HCT116 (cell line): ENCODE measurements at regions not wholly inside any gene's neighbourhood (a gene's known extent, or its start where the extent isn't known, plus 50 kb on each side); places are given as distances from the start of the nearest gene placed in this dataset.

Experiments used
- ATAC-seq: fragments of 200-7000 bp; cut with Tn5 transposase; 2 replicates; pipeline ENCODE4 v1.9.1; 2020; ENCODE audit warnings: mild to moderate bottlenecking, moderate library complexity
- BruUV-seq: library from RNA; stranded (reverse); fragments of 400-500 nt; replicated peaks from 2 replicates; lab custom pipeline; 2021; lab: Mats Ljungman, UMichigan
- CTCF ChIA-PET: fragments of 300-600 bp; sonication (Branson Sonifier 250); formaldehyde crosslinking; loops from one replicate; lab custom pipeline; 2021; ENCODE audit warnings: antibody characterized with exemption; lab: Charles Lee
- POLR2A ChIA-PET: fragments of 300-600, 350-600 bp; sonication (Branson Sonifier 250); formaldehyde crosslinking; loops from one replicate; lab custom pipeline; 2021; ENCODE audit warnings: antibody characterized with exemption; lab: Charles Lee
- RAD21 ChIA-PET, 2 experiments: fragments of 300-600 bp; sonication (Branson Sonifier 250); formaldehyde crosslinking; loops; one replicate each; lab custom pipeline; 2023; ENCODE audit warnings: low total read pairs in 2 of 2; ENCODE audit not compliant: uncharacterized antibody in 2 of 2, unreplicated experiment in 2 of 2, low non-redundant PET in 1 of 2; lab: Charles Lee
- DNase-seq: peaks from one replicate; pipeline ENCODE4 v3.0.0-alpha.2; 2010; ENCODE audit warnings: low read depth, low spot score
- H2AFZ ChIP-seq: fragments of 200-600 bp; shearing (Covaris generic), sonication (generic); 2 replicates; pipeline ENCODE4 v1.6.1; 2017; ENCODE audit warnings: low read depth, mixed run types, mixed read lengths, antibody characterized with exemption, low read length; ENCODE audit not compliant: poor library complexity, severe bottlenecking
- H3K27ac ChIP-seq: 2 replicates; pipeline ENCODE4 v1.5.1; 2012; ENCODE audit warnings: low read depth, low read length
- H3K27me3 ChIP-seq: fragments of 200-600 bp; sonication (generic); 2 replicates; pipeline ENCODE4 v1.6.1; 2016; ENCODE audit warnings: mixed run types, low read length, mixed read lengths; ENCODE audit not compliant: insufficient read depth
- H3K36me3 ChIP-seq, 2 experiments: fragments of 200-500 bp in 1 of 2; fragments of 200-600 bp in 1 of 2; sonication (Bioruptor generic) in 1 of 2; sonication (generic) in 1 of 2; 2 replicates each; pipeline versions ENCODE4 v1.5.1 to v1.6.1; 2014 to 2016; ENCODE audit warnings: low read length in 2 of 2, inconsistent platforms in 1 of 2, mixed read lengths in 1 of 2, mixed run types in 1 of 2; ENCODE audit not compliant: insufficient read depth in 2 of 2, control insufficient read depth in 1 of 2
- H3K4me1 ChIP-seq, 2 experiments: fragments of 200-600 bp in 1 of 2; sonication (generic) in 1 of 2; 2 replicates each; pipeline versions ENCODE4 v1.5.1 to v1.6.1; 2012 to 2017; ENCODE audit warnings: low read length in 2 of 2, inconsistent platforms in 1 of 2, mild to moderate bottlenecking in 1 of 2, mixed read lengths in 1 of 2, mixed run types in 1 of 2, moderate library complexity in 1 of 2; ENCODE audit not compliant: insufficient read depth in 2 of 2, control insufficient read depth in 1 of 2
- H3K4me2 ChIP-seq: fragments of 200-600 bp; sonication (generic); 2 replicates; pipeline ENCODE4 v1.6.1; 2017; ENCODE audit warnings: mixed run types, low read length, mixed read lengths
- H3K4me3 ChIP-seq, 2 experiments: fragments of 200-600 bp in 1 of 2; sonication (generic) in 1 of 2; replicated peaks in 1 of 2; 2 replicates each; pipeline ENCODE4 v1.5.1; 2011 to 2016; ENCODE audit warnings: low read length in 2 of 2, control low read depth in 1 of 2, low read depth in 1 of 2, mild to moderate bottlenecking in 1 of 2, mixed read lengths in 1 of 2, mixed run types in 1 of 2
- H3K79me2 ChIP-seq: fragments of 200-600 bp; sonication (generic); 2 replicates; pipeline ENCODE4 v1.6.1; 2017; ENCODE audit warnings: mild to moderate bottlenecking, mixed run types, low read length, moderate library complexity, mixed read lengths; ENCODE audit not compliant: insufficient read depth
- H3K9ac ChIP-seq: fragments of 200-600 bp; sonication (generic); 2 replicates; pipeline ENCODE4 v1.6.1; 2016; ENCODE audit warnings: low read length, mixed read lengths
- H3K9me2 ChIP-seq: fragments of 200-600 bp; sonication (generic), shearing (Covaris generic); 2 replicates; pipeline ENCODE4 v1.6.1; 2017; ENCODE audit warnings: mixed run types, mild to moderate bottlenecking, moderate library complexity; ENCODE audit not compliant: insufficient read depth
- H3K9me3 ChIP-seq, 2 experiments: fragments of 200-500 bp in 1 of 2; fragments of 200-600 bp in 1 of 2; sonication (Bioruptor generic) in 1 of 2; sonication (generic) in 1 of 2; 2 replicates each; pipeline ENCODE4 v1.6.1; 2014 to 2017; ENCODE audit warnings: low read length in 2 of 2, mixed read lengths in 2 of 2, inconsistent platforms in 1 of 2, low read depth in 1 of 2, mild to moderate bottlenecking in 1 of 2, mixed run types in 1 of 2, moderate library complexity in 1 of 2; ENCODE audit not compliant: control insufficient read depth in 1 of 2, insufficient read depth in 1 of 2
- H4K20me1 ChIP-seq: fragments of 200-600 bp; sonication (generic), shearing (Covaris generic); 2 replicates; pipeline ENCODE4 v1.6.1; 2017; ENCODE audit warnings: mixed run types, mild to moderate bottlenecking, moderate library complexity; ENCODE audit not compliant: insufficient read depth
- CEBPB ChIP-seq: IDR thresholded peaks from 2 replicates; pipeline ENCODE4 v1.6.1; 2012; ENCODE audit warnings: low read depth
- EGR1 ChIP-seq: IDR thresholded peaks from 2 replicates; pipeline ENCODE4 v1.6.1; 2012; ENCODE audit warnings: low read depth
- ELF1 ChIP-seq: IDR thresholded peaks from 2 replicates; pipeline ENCODE4 v1.6.1; 2012; ENCODE audit warnings: low read depth, borderline replicate concordance
- EZH2phosphoT487 ChIP-seq: fragments of 200-600 bp; IDR thresholded peaks from 2 replicates; pipeline ENCODE4 v1.6.1; 2018; ENCODE audit warnings: antibody characterized with exemption, borderline replicate concordance
- JUND ChIP-seq: IDR thresholded peaks from 2 replicates; pipeline ENCODE4 v1.6.1; 2012
- POLR2A ChIP-seq: IDR thresholded peaks from 2 replicates; pipeline ENCODE4 v1.7.0; 2011; ENCODE audit warnings: borderline replicate concordance; ENCODE audit not compliant: insufficient read depth, insufficient read length; ENCODE audit errors: extremely low read depth
- POLR2AphosphoS5 ChIP-seq: IDR thresholded peaks from 2 replicates; pipeline ENCODE4 v1.6.1; 2011; ENCODE audit warnings: mild to moderate bottlenecking, low read depth, low read length, moderate library complexity
- RAD21 ChIP-seq: IDR thresholded peaks from 2 replicates; pipeline ENCODE4 v1.6.1; 2012; ENCODE audit warnings: low read depth, mild to moderate bottlenecking
- SIN3A ChIP-seq: IDR thresholded peaks from 2 replicates; pipeline ENCODE4 v1.6.1; 2012; ENCODE audit warnings: low read depth
- SRF ChIP-seq: IDR thresholded peaks from 2 replicates; pipeline ENCODE4 v1.6.1; 2012; ENCODE audit warnings: low read depth
- TCF7L2 ChIP-seq: IDR thresholded peaks from 2 replicates; pipeline ENCODE4 v1.7.0; 2011; ENCODE audit warnings: borderline replicate concordance, inconsistent platforms; ENCODE audit not compliant: insufficient read depth, insufficient read length; ENCODE audit errors: extremely low read depth
- intact Hi-C: fragments of 100-400 bp; cut with micrococcal nuclease; formaldehyde crosslinking; loops from 2 replicates; pipeline ENCODE4 v1.10.0; 2022
- TF ChIP-seq, protein P1 (sequence below): IDR thresholded peaks from 2 replicates; pipeline ENCODE4 v1.6.1; 2011; ENCODE audit warnings: mild to moderate bottlenecking, low read length, moderate library complexity; ENCODE audit not compliant: insufficient replicate concordance; ENCODE audit errors: extremely low read depth
- TF ChIP-seq, protein P2 (sequence below): IDR thresholded peaks from 2 replicates; pipeline ENCODE4 v1.6.1; 2012
- TF ChIP-seq, protein P3 (sequence below): IDR thresholded peaks from 2 replicates; pipeline ENCODE4 v1.6.1; 2012

DNA sequence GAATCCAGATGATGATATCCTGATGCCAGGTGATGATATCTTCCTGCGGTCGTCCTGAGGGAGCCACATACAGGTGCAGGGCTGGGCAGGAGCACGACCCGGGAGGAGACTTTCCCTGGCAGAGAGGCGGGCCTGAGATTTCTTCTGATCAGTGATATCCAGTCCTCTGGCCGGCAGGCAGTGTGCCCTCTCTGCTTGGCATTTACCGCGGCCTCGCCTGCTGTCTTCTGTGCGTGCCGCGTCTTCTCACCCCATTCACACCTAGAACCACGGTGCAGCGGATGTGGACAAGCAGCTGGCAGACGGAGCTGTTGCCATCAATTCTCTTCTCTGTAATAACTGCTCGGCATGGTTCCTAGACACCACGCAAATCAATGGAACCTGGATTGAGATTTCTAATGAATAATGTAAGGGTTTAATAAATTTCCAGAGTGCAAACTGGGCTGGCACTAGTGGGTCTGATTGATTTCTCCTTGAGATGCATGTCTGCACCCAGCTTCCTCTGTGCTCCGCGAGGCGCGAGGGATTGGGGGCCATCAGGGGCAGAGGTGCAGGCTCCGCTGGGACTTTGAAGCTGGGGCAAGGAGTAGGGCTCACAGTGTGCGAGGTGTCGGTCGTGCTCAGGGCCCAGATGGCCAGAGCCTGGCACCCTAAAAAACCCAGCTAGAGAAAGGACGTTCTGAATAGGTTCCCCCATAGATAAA lies 208.9 kb upstream of the HDAC4 start:
- H3K4me1 ChIP-seq = no peaks in the 10 kb centered on the region
- no peak overlapping the region for H3K27ac ChIP-seq
- ATAC-seq (no peak), DNase-seq (no peak)
- H3K79me2 ChIP-seq = no peaks in the 10 kb centered on the region
- no peak overlapping the region for H3K4me2 ChIP-seq
- no TSS peak for BruUV-seq
- H3K9me2 ChIP-seq = no peaks in the 10 kb centered on the region
- RAD21 ChIA-PET = no interaction called here
- intact Hi-C loops = no loop called here
- H2AFZ ChIP-seq = no peak overlapping the region
- H3K27me3 ChIP-seq = 0 out of 2 replicates have a peak, but pooled peaks cover 3% of the 10 kb centered on the region
- no peaks in the 10 kb centered on the region for H3K36me3 ChIP-seq
- no peak for TF ChIP-seq EZH2phosphoT487
- TF ChIP-seq EGR1 = no peak
- no peak for TF ChIP-seq SRF
- TF ChIP-seq ELF1 = no peak
- no peak for TF ChIP-seq POLR2AphosphoS5
- TF ChIP-seq TCF7L2 = no peak
- POLR2A ChIA-PET = no interaction called here
- no peak overlapping the region for H3K4me3 ChIP-seq
- H3K9ac ChIP-seq = no peak overlapping the region
- H4K20me1 ChIP-seq = no peaks in the 10 kb centered on the region
- no peaks in the 10 kb centered on the region for H3K9me3 ChIP-seq
- CTCF ChIA-PET = no interaction called here

DNA sequence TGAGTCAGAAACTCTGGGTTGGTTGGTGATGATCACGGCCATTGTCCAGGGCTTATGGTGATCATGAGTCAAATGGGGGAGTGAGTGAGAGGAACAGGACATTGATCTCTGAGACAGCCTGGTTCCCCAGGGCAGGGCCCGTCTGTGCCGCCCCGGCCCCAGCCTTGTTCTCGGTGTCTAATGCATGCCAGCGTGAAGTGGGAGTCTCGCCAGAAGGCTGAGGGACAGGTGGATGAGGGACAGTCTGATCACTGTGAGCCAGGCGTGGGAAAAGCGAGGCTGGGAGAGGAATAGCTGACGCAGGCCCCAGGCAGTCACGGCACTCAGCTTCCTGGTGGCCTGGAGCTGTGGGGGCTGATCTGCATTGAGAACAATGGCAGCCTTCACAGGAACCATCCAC lies 208.3 kb upstream of the HDAC4 start:
- no peak overlapping the region for H3K27ac ChIP-seq
- H3K36me3 ChIP-seq = no peaks in the 10 kb centered on the region
- intact Hi-C loops = no loop called here
- no peaks in the 10 kb centered on the region for H3K4me1 ChIP-seq
- H3K9ac ChIP-seq = no peak overlapping the region
- H3K9me3 ChIP-seq = no peaks in the 10 kb centered on the region; a peak in 1 of 4 replicates
- no peaks in the 10 kb centered on the region for H4K20me1 ChIP-seq
- no peak overlapping the region for H3K4me2 ChIP-seq
- ChIA-PET POLR2A (no interaction called here), RAD21 (no interaction called here), CTCF (no interaction called here)
- BruUV-seq = no TSS peak
- no peak for ATAC-seq
- H3K27me3 ChIP-seq = peaks cover 3% of the 10 kb centered on the region; the same call in 1 of the 2 replicates
- no peak overlapping the region for H2AFZ ChIP-seq
- no peak for DNase-seq
- no peak overlapping the region for H3K4me3 ChIP-seq
- H3K9me2 ChIP-seq = no peaks in the 10 kb centered on the region
- H3K79me2 ChIP-seq = no peaks in the 10 kb centered on the region
- TF ChIP-seq TCF7L2 (no peak), SIN3A (no peak), POLR2A (no peak), POLR2AphosphoS5 (no peak), ELF1 (no peak), EZH2phosphoT487 (no peak), CEBPB (no peak), JUND (no peak), RAD21 (no peak), SRF (no peak)
- TF ChIP-seq, protein P1, sequence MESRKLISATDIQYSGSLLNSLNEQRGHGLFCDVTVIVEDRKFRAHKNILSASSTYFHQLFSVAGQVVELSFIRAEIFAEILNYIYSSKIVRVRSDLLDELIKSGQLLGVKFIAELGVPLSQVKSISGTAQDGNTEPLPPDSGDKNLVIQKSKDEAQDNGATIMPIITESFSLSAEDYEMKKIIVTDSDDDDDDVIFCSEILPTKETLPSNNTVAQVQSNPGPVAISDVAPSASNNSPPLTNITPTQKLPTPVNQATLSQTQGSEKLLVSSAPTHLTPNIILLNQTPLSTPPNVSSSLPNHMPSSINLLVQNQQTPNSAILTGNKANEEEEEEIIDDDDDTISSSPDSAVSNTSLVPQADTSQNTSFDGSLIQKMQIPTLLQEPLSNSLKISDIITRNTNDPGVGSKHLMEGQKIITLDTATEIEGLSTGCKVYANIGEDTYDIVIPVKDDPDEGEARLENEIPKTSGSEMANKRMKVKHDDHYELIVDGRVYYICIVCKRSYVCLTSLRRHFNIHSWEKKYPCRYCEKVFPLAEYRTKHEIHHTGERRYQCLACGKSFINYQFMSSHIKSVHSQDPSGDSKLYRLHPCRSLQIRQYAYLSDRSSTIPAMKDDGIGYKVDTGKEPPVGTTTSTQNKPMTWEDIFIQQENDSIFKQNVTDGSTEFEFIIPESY = no peak
- TF ChIP-seq, protein P2, sequence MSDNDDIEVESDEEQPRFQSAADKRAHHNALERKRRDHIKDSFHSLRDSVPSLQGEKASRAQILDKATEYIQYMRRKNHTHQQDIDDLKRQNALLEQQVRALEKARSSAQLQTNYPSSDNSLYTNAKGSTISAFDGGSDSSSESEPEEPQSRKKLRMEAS = no peak
- TF ChIP-seq, protein P3, sequence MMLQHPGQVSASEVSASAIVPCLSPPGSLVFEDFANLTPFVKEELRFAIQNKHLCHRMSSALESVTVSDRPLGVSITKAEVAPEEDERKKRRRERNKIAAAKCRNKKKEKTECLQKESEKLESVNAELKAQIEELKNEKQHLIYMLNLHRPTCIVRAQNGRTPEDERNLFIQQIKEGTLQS = no peak
